ENCODE measurements at regions not wholly inside any gene's neighbourhood (a gene's known extent, or its start where the extent isn't known, plus 50 kb on each side); places are given as distances from the start of the nearest gene placed in this dataset.

DNA sequence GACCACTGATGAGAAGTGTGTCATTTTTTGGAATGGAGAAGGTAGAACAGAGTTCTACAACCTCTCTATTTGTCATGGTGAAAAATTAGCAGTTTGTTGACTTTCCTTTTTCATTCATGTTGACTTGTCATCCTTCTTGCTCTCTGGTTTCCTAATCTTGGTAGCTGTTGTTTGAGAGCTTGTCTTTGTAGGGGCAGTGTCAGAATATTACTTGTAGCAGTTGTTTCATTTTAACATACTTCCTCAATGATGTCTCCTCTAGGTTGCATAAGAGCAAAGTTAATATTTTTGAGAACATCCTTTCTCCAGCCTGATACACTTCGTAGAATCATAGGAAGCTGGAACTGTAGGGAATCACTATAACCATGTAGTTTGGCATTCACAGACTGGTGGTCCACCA, 368.2 kb upstream of the FANCL start:
- in situ Hi-C loops (cut with MboI): no loop called here
- peak overlapping the region; percentile 35 for H2AFZ ChIP-seq
- H3K4me3 ChIP-seq: no peak overlapping the region
- 72 to 86% methylated on average over 1 of the region's 1 CpG for whole genome bisulfite sequencing, 2 experiments (ENCODE audit: low coverage in 1 of 2, low lambda C conversion rate in 2 of 2, missing lambda C conversion rate in 2 of 2)
- H3K27ac ChIP-seq: peak overlapping the region; percentile 35
- no peak overlapping the region for H3K9ac ChIP-seq
- H3K4me1 ChIP-seq (ENCODE audit: insufficient read depth): peaks cover 31% of the 10 kb centered on the region
- no peaks in the 10 kb centered on the region for H3K36me3 ChIP-seq (ENCODE audit: low read depth)
- H4K20me1 ChIP-seq (ENCODE audit: insufficient read depth): no peaks in the 10 kb centered on the region
- no peak for TF ChIP-seq EZH2phosphoT487 (IDR thresholded peaks at IDR 0.05; ENCODE audit: insufficient read depth, low read depth)
- TF ChIP-seq EZH2 (IDR thresholded peaks at IDR 0.05; ENCODE audit: insufficient read depth, poor library complexity, severe bottlenecking): no peak
- no peak overlapping the region for H3K4me2 ChIP-seq (ENCODE audit: unreplicated experiment)
- no peaks in the 10 kb centered on the region for H3K79me2 ChIP-seq (ENCODE audit: insufficient read depth)
- H3K9me3 ChIP-seq (ENCODE audit: low read depth): no peaks in the 10 kb centered on the region
- 0 out of 2 replicates have a peak, but pooled peaks cover 3% of the 10 kb centered on the region for H3K9me2 ChIP-seq (ENCODE audit: insufficient read depth)
- DNase-seq: peak; percentile 47
- no peaks in the 10 kb centered on the region for H3K27me3 ChIP-seq (replicated peaks; ENCODE audit: insufficient read depth)
- H3F3A ChIP-seq (ENCODE audit: insufficient read depth): peaks cover 10% of the 10 kb centered on the region; the same call in 1 of the 2 replicates

- H3K4me2 ChIP-seq (ENCODE audit: unreplicated experiment): no peak overlapping the region
- peaks cover 40% of the 10 kb centered on the region for H3K4me1 ChIP-seq (ENCODE audit: insufficient read depth)
- 0 out of 2 replicates have a peak, but pooled peaks cover 3% of the 10 kb centered on the region for H3K9me2 ChIP-seq (ENCODE audit: insufficient read depth)
- in situ Hi-C loops (cut with MboI): no loop called here
- H3K9ac ChIP-seq: no peak overlapping the region
- H3K27me3 ChIP-seq (replicated peaks; ENCODE audit: insufficient read depth): no peaks in the 10 kb centered on the region
- no peaks in the 10 kb centered on the region for H3K79me2 ChIP-seq (ENCODE audit: insufficient read depth)
- DNase-seq: no peak
- no peak overlapping the region for H3K27ac ChIP-seq
- WGBS, 2 experiments (ENCODE audit: low coverage in 1 of 2, low lambda C conversion rate in 2 of 2, missing lambda C conversion rate in 2 of 2): 56 to 68% methylated on average over 1 of the region's 1 CpG
- H3K9me3 ChIP-seq (ENCODE audit: low read depth): no peaks in the 10 kb centered on the region
- TF ChIP-seq EZH2phosphoT487 (IDR thresholded peaks at IDR 0.05; ENCODE audit: insufficient read depth, low read depth): no peak
- TF ChIP-seq EZH2 (IDR thresholded peaks at IDR 0.05; ENCODE audit: insufficient read depth, poor library complexity, severe bottlenecking): no peak
- no peaks in the 10 kb centered on the region for H4K20me1 ChIP-seq (ENCODE audit: insufficient read depth)
- no peak overlapping the region for H3K4me3 ChIP-seq
- H3K36me3 ChIP-seq (ENCODE audit: low read depth): no peaks in the 10 kb centered on the region
- H3F3A ChIP-seq (ENCODE audit: insufficient read depth): peaks cover 19% of the 10 kb centered on the region
- no peak overlapping the region for H2AFZ ChIP-seq
These were observed 367.0 kb upstream of the FANCL start for GRCh38 chr2:58608146-58608545.

DNA sequence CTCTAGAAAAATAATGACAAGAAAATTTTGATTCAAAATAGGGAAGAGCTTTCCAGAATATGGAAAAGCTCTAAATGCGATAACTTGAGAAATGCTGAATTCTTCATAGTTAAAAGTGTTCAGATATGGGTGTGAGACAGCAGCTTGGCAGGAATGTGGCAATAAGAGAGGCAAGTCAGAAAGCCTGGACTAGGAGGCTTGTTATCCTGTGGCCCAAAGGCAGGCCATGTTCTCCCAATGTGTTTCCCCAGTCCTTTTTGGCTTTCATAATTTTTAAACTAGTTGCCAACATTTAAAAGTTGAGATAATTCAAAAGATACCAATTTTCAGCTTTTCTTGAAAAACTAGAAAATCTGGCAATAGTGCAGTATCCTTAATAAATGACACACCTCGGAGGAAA, 366.3 kb upstream of the FANCL start:
- no peak overlapping the region for H3K27ac ChIP-seq
- WGBS, 2 experiments (ENCODE audit: low coverage in 1 of 2, low lambda C conversion rate in 2 of 2, missing lambda C conversion rate in 2 of 2): 51 to 65% methylated on average over 2 of the region's 2 CpGs
- 0 out of 2 replicates have a peak overlapping the region, but pooled peaks have one; percentile 9 for H2AFZ ChIP-seq
- H3F3A ChIP-seq (ENCODE audit: insufficient read depth): peaks cover 22% of the 10 kb centered on the region
- peak; percentile 27 for DNase-seq
- no peaks in the 10 kb centered on the region for H3K79me2 ChIP-seq (ENCODE audit: insufficient read depth)
- H3K4me2 ChIP-seq (ENCODE audit: unreplicated experiment): no peak overlapping the region
- 0 out of 2 replicates have a peak, but pooled peaks cover 3% of the 10 kb centered on the region for H3K9me2 ChIP-seq (ENCODE audit: insufficient read depth)
- in situ Hi-C loops (cut with MboI): no loop called here
- H3K9ac ChIP-seq: no peak overlapping the region
- H3K27me3 ChIP-seq (replicated peaks; ENCODE audit: insufficient read depth): no peaks in the 10 kb centered on the region
- no peak overlapping the region for H3K4me3 ChIP-seq
- H3K36me3 ChIP-seq (ENCODE audit: low read depth): no peaks in the 10 kb centered on the region
- no peaks in the 10 kb centered on the region for H4K20me1 ChIP-seq (ENCODE audit: insufficient read depth)
- TF ChIP-seq EZH2 (IDR thresholded peaks at IDR 0.05; ENCODE audit: insufficient read depth, poor library complexity, severe bottlenecking) (no peak), EZH2phosphoT487 (IDR thresholded peaks at IDR 0.05; ENCODE audit: insufficient read depth, low read depth) (no peak)
- H3K9me3 ChIP-seq (ENCODE audit: low read depth): no peaks in the 10 kb centered on the region
- peaks cover 40% of the 10 kb centered on the region for H3K4me1 ChIP-seq (ENCODE audit: insufficient read depth)

- no peak overlapping the region for H2AFZ ChIP-seq
- no peaks in the 10 kb centered on the region for H3K27me3 ChIP-seq (replicated peaks; ENCODE audit: insufficient read depth)
- in situ Hi-C loops (cut with MboI): no loop called here
These were observed 365.7 kb upstream of the FANCL start for GRCh38 chr2:58606799-58607198.

GRCh38 chr2:58604096-58604495, 363.0 kb upstream of the FANCL start:
- Histone ChIP-seq H3F3A (ENCODE audit: insufficient read depth) (peaks cover 23% of the 10 kb centered on the region), H3K27ac (peak overlapping the region; percentile 77), H3K9me2 (ENCODE audit: insufficient read depth) (0 out of 2 replicates have a peak, but pooled peaks cover 3% of the 10 kb centered on the region), H3K4me1 (ENCODE audit: insufficient read depth) (peaks cover 46% of the 10 kb centered on the region), H3K79me2 (ENCODE audit: insufficient read depth) (no peaks in the 10 kb centered on the region), H3K36me3 (ENCODE audit: low read depth) (no peaks in the 10 kb centered on the region), H3K27me3 (replicated peaks; ENCODE audit: insufficient read depth) (no peaks in the 10 kb centered on the region), H3K4me2 (ENCODE audit: unreplicated experiment) (peak overlapping the region; percentile 52), H2AFZ (peak overlapping the region; percentile 50; the same call in 1 of the 2 replicates), H4K20me1 (ENCODE audit: insufficient read depth) (no peaks in the 10 kb centered on the region), H3K9me3 (ENCODE audit: low read depth) (no peaks in the 10 kb centered on the region), H3K9ac (peak overlapping the region; percentile 43; the same call in 1 of the 2 replicates), H3K4me3 (peak overlapping the region; percentile 52)
- DNase-seq: peak; percentile 88
- TF ChIP-seq EZH2phosphoT487 (IDR thresholded peaks at IDR 0.05; ENCODE audit: insufficient read depth, low read depth) (no peak), EZH2 (IDR thresholded peaks at IDR 0.05; ENCODE audit: insufficient read depth, poor library complexity, severe bottlenecking) (no peak)
- in situ Hi-C loops (cut with MboI): no loop called here
- 21 to 39% methylated on average over 1 of the region's 1 CpG for WGBS, 2 experiments (ENCODE audit: low coverage in 1 of 2, low lambda C conversion rate in 2 of 2, missing lambda C conversion rate in 2 of 2)

More at GRCh38 chr2:58606799-58607198, 365.7 kb upstream of the FANCL start:
- peaks cover 22% of the 10 kb centered on the region for H3F3A ChIP-seq (ENCODE audit: insufficient read depth)
- DNase-seq: peak; percentile 74
- no peak overlapping the region for H3K4me2 ChIP-seq (ENCODE audit: unreplicated experiment)
- H3K9me2 ChIP-seq (ENCODE audit: insufficient read depth): 0 out of 2 replicates have a peak, but pooled peaks cover 3% of the 10 kb centered on the region
- no peak overlapping the region for H3K27ac ChIP-seq
- H3K4me3 ChIP-seq: no peak overlapping the region
- no peaks in the 10 kb centered on the region for H3K79me2 ChIP-seq (ENCODE audit: insufficient read depth)
- no peaks in the 10 kb centered on the region for H4K20me1 ChIP-seq (ENCODE audit: insufficient read depth)
- TF ChIP-seq EZH2phosphoT487 (IDR thresholded peaks at IDR 0.05; ENCODE audit: insufficient read depth, low read depth): no peak
- TF ChIP-seq EZH2 (IDR thresholded peaks at IDR 0.05; ENCODE audit: insufficient read depth, poor library complexity, severe bottlenecking): no peak
- no peaks in the 10 kb centered on the region for H3K36me3 ChIP-seq (ENCODE audit: low read depth)
- H3K9me3 ChIP-seq (ENCODE audit: low read depth): no peaks in the 10 kb centered on the region
- peaks cover 43% of the 10 kb centered on the region for H3K4me1 ChIP-seq (ENCODE audit: insufficient read depth)
- no peak overlapping the region for H3K9ac ChIP-seq

All from GM23248 (cell line).